AG04449 (cell line): ENCODE measurements at regions not wholly inside any gene's neighbourhood (a gene's known extent, or its start where the extent isn't known, plus 50 kb on each side); places are given as distances from the start of the nearest gene placed in this dataset.

Source experiments
- CTCF ChIA-PET: fragments of 350-600 bp; formaldehyde crosslinking; extraction: SDS; loops from one replicate; lab custom pipeline; 2021; ENCODE audit warnings: antibody characterized with exemption; lab: Yijun Ruan, JAX
- POLR2A ChIA-PET: fragments of 400-600, 350-600 bp; formaldehyde crosslinking; extraction: SDS; loops from one replicate; lab custom pipeline; 2020; ENCODE audit warnings: antibody characterized with exemption, inconsistent platforms; lab: Yijun Ruan, JAX
- DNase-seq: peaks from one replicate; pipeline ENCODE4 v3.0.0-alpha.2; 2010; ENCODE audit warnings: low read depth, low spot score
- H3K4me3 ChIP-seq: 2 replicates; pipeline ENCODE4 v1.5.1; 2011; ENCODE audit warnings: low read depth, mild to moderate bottlenecking, control low read depth, low read length
- CTCF ChIP-seq: IDR thresholded peaks from one replicate; pipeline ENCODE4 v1.5.1; 2011; ENCODE audit warnings: mild to moderate bottlenecking, moderate library complexity, low read length, control low read depth, inconsistent platforms; ENCODE audit not compliant: insufficient read depth; ENCODE audit errors: missing control alignments

- no peak for DNase-seq
- H3K4me3 ChIP-seq: no peak overlapping the region
- ChIA-PET POLR2A (no interaction called here), CTCF (interaction anchor here (1.1 to 1.7 kb wide), 3 partner anchors 12 to 265 kb away, joined by 4 to 7 read pairs (median 6); no protein-coding TSS in a partner anchor)
- no peak for TF ChIP-seq CTCF
Measured at GRCh38 chr11:69926376-69927050, 107.3 kb upstream of the FGF3 start.

GRCh38 chr11:69928121-69928520 is 108.9 kb upstream of the FGF3 start:
- DNase-seq: no peak
- ChIA-PET CTCF (interaction anchor here (3.1 kb wide), 1 partner anchor 9 kb away, joined by 25 read pairs; no protein-coding TSS in a partner anchor), POLR2A (no interaction called here)
- no peak overlapping the region for H3K4me3 ChIP-seq
- TF ChIP-seq CTCF: no peak

- no peak for TF ChIP-seq CTCF
- H3K4me3 ChIP-seq: no peak overlapping the region
- CTCF ChIA-PET: interaction anchor here (3.1 kb wide), 1 partner anchor 10 kb away, joined by 25 read pairs; no protein-coding TSS in a partner anchor
- POLR2A ChIA-PET: no interaction called here
- DNase-seq: no peak
Measured at GRCh38 chr11:69928975-69929374, 109.8 kb upstream of the FGF3 start.

DNA sequence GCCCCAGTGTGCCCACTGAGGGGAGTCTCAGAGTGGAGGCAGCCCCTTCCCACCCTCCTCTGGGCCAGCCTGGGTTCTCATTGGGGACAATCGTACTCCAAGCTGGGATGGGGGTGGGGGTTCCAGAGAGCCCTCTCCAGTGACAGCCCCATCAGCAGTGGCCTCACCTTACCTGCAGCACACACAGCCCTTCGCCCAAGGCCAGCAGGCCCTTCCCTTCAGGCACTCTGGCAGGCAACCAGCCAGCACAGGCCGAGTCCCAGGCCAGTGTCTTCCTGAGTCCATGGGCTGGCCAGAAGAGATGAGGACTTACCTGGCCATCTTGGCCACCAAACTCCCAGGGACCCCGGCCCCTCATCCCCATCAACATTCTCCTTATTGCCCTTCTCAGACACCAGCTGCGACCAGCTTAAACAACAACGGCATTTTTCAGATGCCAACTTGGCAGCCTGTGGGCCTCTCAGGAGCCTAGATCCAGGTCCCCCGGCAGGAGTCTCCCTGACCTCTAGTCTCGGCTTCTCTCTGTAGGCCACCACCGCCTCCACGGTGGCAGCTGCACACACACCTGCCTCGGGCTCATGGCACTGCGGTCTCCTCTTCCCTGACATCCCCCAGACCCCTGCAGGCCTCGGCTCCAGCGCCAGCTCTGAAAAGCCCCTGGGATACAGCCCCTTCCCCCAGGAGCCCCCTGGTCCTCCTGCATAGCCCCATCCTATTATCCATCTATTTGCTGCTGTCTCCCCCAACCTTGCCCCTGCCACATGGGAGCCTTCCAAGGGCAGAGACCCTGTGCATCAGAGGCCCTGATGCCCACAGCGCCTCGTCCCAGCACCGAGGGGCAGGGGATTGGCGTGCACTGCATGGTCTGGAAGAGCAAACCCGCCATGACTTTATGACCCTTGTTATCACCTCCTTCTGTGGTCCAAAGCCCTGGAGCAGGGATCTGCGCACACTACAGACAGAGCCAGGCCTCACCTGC is 111.2 kb upstream of the FGF3 start:
- CTCF ChIA-PET: interaction anchor here (3.1 kb wide), 1 partner anchor 12 kb away, joined by 25 read pairs; no protein-coding TSS in a partner anchor

DNA sequence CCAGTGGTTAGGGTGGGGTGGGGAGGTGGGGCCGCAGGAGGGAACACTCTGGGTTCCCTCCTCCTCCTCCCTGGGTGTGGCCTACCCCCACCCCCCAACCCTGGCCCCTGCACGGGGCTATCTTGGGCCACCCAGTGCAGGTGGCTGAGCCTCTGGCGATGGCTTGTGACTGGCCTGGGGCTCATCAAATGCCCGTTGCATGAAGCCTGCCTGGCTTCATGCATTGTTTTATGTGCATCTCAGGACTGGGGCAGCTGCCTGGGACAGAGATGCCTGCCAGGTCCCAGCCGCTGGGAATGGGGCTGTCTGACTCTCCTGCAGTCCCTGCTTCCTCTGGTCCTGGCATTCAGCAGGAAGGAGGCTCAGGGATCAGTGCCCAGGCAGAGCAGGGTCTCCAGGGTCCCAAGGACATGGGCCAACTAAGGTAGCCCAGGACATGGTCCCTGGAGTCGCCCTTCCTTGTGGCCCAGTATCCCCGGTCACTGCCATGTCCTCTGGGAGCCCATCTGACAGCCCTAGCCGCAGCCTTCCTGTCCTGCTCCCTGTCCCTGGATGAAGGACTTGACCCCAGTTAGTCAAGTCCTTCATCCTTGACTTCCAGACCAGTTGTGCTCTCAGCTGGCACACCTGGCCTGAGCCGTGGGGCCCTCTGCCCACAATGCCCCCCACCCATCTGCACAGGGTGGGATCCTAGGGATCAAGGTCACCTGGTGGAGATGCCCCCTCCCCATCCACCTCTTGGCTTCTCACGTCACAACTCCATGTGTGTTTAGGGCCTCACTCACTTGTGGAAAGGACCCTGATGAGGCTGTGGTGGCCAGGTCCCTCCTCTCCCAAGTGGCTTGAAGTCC is 112.1 kb upstream of the FGF3 start:
- ChIA-PET POLR2A (no interaction called here), CTCF (interaction anchor here (1.6 kb wide), 2 partner anchors 16 to 21 kb away, joined by 4 to 5 read pairs; no protein-coding TSS in a partner anchor)
- DNase-seq: no peak
- no peak overlapping the region for H3K4me3 ChIP-seq
- no peak for TF ChIP-seq CTCF

More for the DNA sequence above, 111.2 kb upstream of the FGF3 start:
- no peak overlapping the region for H3K4me3 ChIP-seq
- no peak for TF ChIP-seq CTCF
- no peak for DNase-seq
- POLR2A ChIA-PET: no interaction called here
